B cell (primary cell): ENCODE measurements at regions not wholly inside any gene's neighbourhood (a gene's known extent, or its start where the extent isn't known, plus 50 kb on each side); places are given as distances from the start of the nearest gene placed in this dataset.

Experiments
- CTCF ChIP-seq: fragments of 200-600 bp; IDR thresholded peaks from one replicate; pipeline ENCODE4 v1.8.0; 2022; ENCODE audit warnings: antibody characterized with exemption, mild to moderate bottlenecking
- EZH2 ChIP-seq: IDR thresholded peaks from 2 replicates; pipeline ENCODE4 v1.6.1; 2012; ENCODE audit warnings: borderline replicate concordance, low read depth, mild to moderate bottlenecking, moderate library complexity, low read length; ENCODE audit not compliant: insufficient read depth, poor library complexity, severe bottlenecking

GRCh38 chr22:44368611-44369292 is 56.0 kb upstream of the SHISAL1 start:
- no peak for TF ChIP-seq EZH2
- TF ChIP-seq CTCF: no peak
